ENCODE measurements at regions not wholly inside any gene's neighbourhood (a gene's known extent, or its start where the extent isn't known, plus 50 kb on each side); places are given as distances from the start of the nearest gene placed in this dataset.

GRCh38 chr3:76405196-76405595, 619.8 kb upstream of the ZNF717 start:
- H3K27ac ChIP-seq (ENCODE audit: low read length), result no peak overlapping the region
- no peaks in the 10 kb centered on the region for H3K27me3 ChIP-seq (ENCODE audit: control insufficient read depth, insufficient read depth, low read length)
- no peaks in the 10 kb centered on the region for H3K4me1 ChIP-seq (ENCODE audit: control insufficient read depth, insufficient read depth, low read length)
- no peaks in the 10 kb centered on the region for H3K9me3 ChIP-seq (ENCODE audit: control insufficient read depth, insufficient read depth, low read depth, low read length)
- ATAC-seq (no peak), DNase-seq (ENCODE audit: low read depth, low spot score) (no peak)
- ChIA-PET POLR2A (no interaction called here), CTCF (no interaction called here)
- no peak overlapping the region for H3K4me3 ChIP-seq (ENCODE audit: low read depth in 2 of 2, low read length in 2 of 2)
- TF ChIP-seq, protein P1, sequence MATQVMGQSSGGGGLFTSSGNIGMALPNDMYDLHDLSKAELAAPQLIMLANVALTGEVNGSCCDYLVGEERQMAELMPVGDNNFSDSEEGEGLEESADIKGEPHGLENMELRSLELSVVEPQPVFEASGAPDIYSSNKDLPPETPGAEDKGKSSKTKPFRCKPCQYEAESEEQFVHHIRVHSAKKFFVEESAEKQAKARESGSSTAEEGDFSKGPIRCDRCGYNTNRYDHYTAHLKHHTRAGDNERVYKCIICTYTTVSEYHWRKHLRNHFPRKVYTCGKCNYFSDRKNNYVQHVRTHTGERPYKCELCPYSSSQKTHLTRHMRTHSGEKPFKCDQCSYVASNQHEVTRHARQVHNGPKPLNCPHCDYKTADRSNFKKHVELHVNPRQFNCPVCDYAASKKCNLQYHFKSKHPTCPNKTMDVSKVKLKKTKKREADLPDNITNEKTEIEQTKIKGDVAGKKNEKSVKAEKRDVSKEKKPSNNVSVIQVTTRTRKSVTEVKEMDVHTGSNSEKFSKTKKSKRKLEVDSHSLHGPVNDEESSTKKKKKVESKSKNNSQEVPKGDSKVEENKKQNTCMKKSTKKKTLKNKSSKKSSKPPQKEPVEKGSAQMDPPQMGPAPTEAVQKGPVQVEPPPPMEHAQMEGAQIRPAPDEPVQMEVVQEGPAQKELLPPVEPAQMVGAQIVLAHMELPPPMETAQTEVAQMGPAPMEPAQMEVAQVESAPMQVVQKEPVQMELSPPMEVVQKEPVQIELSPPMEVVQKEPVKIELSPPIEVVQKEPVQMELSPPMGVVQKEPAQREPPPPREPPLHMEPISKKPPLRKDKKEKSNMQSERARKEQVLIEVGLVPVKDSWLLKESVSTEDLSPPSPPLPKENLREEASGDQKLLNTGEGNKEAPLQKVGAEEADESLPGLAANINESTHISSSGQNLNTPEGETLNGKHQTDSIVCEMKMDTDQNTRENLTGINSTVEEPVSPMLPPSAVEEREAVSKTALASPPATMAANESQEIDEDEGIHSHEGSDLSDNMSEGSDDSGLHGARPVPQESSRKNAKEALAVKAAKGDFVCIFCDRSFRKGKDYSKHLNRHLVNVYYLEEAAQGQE (IDR thresholded peaks at IDR 0.05; ENCODE audit: insufficient read depth in 1 of 2, low read depth in 2 of 2, low read length in 1 of 2), result no peak
- TF ChIP-seq, protein P2, sequence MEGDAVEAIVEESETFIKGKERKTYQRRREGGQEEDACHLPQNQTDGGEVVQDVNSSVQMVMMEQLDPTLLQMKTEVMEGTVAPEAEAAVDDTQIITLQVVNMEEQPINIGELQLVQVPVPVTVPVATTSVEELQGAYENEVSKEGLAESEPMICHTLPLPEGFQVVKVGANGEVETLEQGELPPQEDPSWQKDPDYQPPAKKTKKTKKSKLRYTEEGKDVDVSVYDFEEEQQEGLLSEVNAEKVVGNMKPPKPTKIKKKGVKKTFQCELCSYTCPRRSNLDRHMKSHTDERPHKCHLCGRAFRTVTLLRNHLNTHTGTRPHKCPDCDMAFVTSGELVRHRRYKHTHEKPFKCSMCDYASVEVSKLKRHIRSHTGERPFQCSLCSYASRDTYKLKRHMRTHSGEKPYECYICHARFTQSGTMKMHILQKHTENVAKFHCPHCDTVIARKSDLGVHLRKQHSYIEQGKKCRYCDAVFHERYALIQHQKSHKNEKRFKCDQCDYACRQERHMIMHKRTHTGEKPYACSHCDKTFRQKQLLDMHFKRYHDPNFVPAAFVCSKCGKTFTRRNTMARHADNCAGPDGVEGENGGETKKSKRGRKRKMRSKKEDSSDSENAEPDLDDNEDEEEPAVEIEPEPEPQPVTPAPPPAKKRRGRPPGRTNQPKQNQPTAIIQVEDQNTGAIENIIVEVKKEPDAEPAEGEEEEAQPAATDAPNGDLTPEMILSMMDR (IDR thresholded peaks at IDR 0.05), result no peak
- TF ChIP-seq POLR2AphosphoS5 (IDR thresholded peaks at IDR 0.05; ENCODE audit: low read depth, low read length), result no peak
- TF ChIP-seq TCF7L2 (IDR thresholded peaks at IDR 0.05; ENCODE audit: low read depth, low read length), result no peak
- TF ChIP-seq SIN3A (IDR thresholded peaks at IDR 0.05; ENCODE audit: borderline replicate concordance, insufficient read depth, low read depth, low read length), result no peak
- intact Hi-C loops (cut with micrococcal nuclease; ENCODE audit: unreplicated experiment) (no loop called here), in situ Hi-C loops (cut with HindIII; ENCODE audit: low pct_unique_long_range_greater_than_20kb, low sequenced_read_pairs) (no loop called here)
- H3K36me3 ChIP-seq (ENCODE audit: control insufficient read depth, insufficient read depth, low read length), result no peaks in the 10 kb centered on the region
- no TSS peak for BruUV-seq (replicated peaks)

DNA sequence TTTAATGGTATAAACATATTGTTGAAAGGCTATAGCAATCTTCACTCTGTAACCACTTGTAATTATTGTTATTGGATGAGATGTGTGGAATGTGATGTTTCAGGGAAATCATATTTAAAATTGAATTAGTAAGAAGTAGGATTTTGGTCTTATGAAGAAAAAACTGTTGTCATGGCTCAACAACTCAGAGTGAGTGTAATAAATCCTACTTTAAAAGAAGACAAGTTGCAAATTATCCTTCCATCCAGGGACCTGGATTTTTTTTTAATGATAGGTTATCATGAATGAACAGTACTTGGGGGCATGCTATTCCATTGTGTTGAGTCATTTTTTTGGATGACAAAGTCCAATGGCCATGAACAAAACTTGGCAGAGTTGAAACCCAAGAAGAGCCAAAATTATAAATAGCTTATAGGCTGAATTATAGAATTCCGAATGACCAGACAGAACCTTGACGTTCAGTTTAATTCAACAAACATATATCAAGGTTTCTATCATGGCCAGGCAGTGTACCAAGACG, 625.5 kb upstream of the ZNF717 start:
- Histone ChIP-seq H3K27ac (ENCODE audit: low read length) (no peak overlapping the region), H3K4me1 (ENCODE audit: control insufficient read depth, insufficient read depth, low read length) (no peaks in the 10 kb centered on the region), H3K4me3 (ENCODE audit: low read depth in 2 of 2, low read length in 2 of 2) (no peak overlapping the region), H3K27me3 (ENCODE audit: control insufficient read depth, insufficient read depth, low read length) (no peaks in the 10 kb centered on the region), H3K9me3 (ENCODE audit: control insufficient read depth, insufficient read depth, low read depth, low read length) (no peaks in the 10 kb centered on the region), H3K36me3 (ENCODE audit: control insufficient read depth, insufficient read depth, low read length) (no peaks in the 10 kb centered on the region)
- in situ Hi-C loops (cut with HindIII; ENCODE audit: low pct_unique_long_range_greater_than_20kb, low sequenced_read_pairs) (no loop called here), intact Hi-C loops (cut with micrococcal nuclease; ENCODE audit: unreplicated experiment) (no loop called here)
- POLR2A ChIA-PET, result no interaction called here
- ATAC-seq, result no peak
- TF ChIP-seq, protein P1 (IDR thresholded peaks at IDR 0.05; ENCODE audit: insufficient read depth in 1 of 2, low read depth in 2 of 2, low read length in 1 of 2), result no peak
- TF ChIP-seq SIN3A (IDR thresholded peaks at IDR 0.05; ENCODE audit: borderline replicate concordance, insufficient read depth, low read depth, low read length) (no peak), POLR2AphosphoS5 (IDR thresholded peaks at IDR 0.05; ENCODE audit: low read depth, low read length) (no peak), TCF7L2 (IDR thresholded peaks at IDR 0.05; ENCODE audit: low read depth, low read length) (no peak)
- TF ChIP-seq, protein P2 (IDR thresholded peaks at IDR 0.05), result no peak
- BruUV-seq (replicated peaks), result no TSS peak
- CTCF ChIA-PET, result no interaction called here
- no peak for DNase-seq (ENCODE audit: low read depth, low spot score)

All from Panc1 (cell line).